Activated CD8-positive, alpha-beta memory T cell treated with anti-CD3 and anti-CD28 coated beads, Interleukin-2, amount 50 U/mL, for 4 hours (primary cell): ENCODE measurements at regions not wholly inside any gene's neighbourhood (a gene's known extent, or its start where the extent isn't known, plus 50 kb on each side); places are given as distances from the start of the nearest gene placed in this dataset.
"Not testable (repeated sequence)": the region's sequence is repeated elsewhere in the genome, so short reads cannot be mapped to it uniquely, and the experiment has no call there.

ENCODE experiments used
- DNase-seq: peaks from one replicate; pipeline ENCODE4 v3.0.0-alpha.2; 2020

- DNase-seq: no peak
Observed at GRCh38 chr6:155791891-155792290, 336.3 kb upstream of the NOX3 start.

DNA sequence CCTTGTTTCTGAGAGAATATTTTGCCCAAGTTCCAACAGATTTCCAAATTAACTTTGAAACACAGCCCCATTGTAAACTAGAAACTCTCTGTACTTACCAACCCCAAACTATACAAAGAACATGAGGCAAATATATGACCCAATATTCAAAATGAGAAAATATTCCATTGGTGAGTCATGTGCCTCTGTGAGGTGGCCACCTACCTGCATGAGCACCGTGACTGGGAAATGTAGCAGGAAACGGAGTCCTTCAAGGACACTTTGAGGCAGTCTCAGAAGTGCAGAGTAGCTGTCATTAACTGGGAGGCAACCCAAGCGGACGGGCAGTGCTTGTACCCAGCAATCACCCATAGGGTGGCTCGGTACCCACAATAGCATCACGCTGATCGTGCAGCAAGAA lies 335.5 kb upstream of the NOX3 start:
- DNase-seq: no peak

- no peak for DNase-seq
Observed at GRCh38 chr6:155787168-155787567, 331.5 kb upstream of the NOX3 start.

GRCh38 chr6:155786528-155786927 lies 330.9 kb upstream of the NOX3 start:
- no peak for DNase-seq

DNA sequence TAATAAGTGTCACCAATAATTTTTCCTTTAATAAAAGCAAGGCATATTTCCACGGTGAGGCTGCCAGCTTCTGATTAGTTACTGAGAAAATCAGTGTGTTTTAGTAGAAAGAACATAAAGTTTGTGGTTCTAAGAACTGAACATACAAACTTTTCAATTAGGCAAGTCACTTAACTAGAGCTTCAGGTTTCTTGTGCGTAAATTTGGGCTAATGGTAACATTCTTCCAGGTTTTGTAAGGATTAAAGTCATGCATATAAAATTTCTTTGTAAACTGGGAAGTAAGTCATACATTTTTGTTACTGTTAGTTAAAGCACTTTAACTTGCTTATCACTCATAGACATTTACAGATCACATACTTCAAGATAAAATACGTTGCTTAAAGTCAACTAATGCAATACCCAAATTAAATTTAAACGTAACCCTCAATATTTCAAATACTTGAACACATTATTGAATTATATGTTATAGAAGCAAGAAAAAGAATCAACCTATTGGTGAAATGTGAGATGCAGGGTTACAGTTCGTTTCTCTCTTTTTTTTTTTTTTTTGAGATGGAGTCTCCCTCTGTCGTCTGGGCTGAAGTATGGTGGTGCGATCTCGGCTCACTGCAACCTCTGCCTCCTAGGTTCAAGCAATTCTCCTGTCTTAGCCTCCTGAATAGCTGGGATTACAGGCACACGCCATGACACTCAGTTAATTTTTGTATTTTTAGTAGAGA lies 327.3 kb upstream of the NOX3 start:
- DNase-seq: no peak

- no peak for DNase-seq
Observed at GRCh38 chr6:155782320-155782731, 326.7 kb upstream of the NOX3 start.

DNA sequence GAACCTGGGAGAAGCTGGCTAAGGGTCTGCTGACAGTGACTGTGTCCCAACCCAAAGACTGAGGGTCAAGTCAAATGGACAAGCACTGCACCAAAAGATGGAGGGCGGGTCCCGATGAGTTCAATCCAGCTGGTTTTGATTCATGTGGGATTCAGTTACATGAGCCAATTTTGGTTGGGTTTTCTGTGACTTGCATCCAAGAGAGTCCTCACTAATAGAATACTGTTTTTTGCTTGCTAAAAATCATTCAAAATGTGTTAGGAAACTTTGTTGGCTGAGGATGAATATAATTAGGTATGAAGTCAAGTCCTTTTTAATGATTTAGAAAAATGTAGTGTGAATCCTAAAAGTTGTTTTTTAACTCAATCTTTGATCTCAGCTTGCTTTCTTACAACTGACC lies 323.8 kb upstream of the NOX3 start:
- DNase-seq: no peak

- DNase-seq: no peak
Observed at GRCh38 chr6:155778336-155778735, 322.7 kb upstream of the NOX3 start.

GRCh38 chr6:155771822-155772221 lies 316.2 kb upstream of the NOX3 start:
- DNase-seq: no peak

GRCh38 chr6:155770856-155771255 lies 315.2 kb upstream of the NOX3 start:
- no peak for DNase-seq

DNA sequence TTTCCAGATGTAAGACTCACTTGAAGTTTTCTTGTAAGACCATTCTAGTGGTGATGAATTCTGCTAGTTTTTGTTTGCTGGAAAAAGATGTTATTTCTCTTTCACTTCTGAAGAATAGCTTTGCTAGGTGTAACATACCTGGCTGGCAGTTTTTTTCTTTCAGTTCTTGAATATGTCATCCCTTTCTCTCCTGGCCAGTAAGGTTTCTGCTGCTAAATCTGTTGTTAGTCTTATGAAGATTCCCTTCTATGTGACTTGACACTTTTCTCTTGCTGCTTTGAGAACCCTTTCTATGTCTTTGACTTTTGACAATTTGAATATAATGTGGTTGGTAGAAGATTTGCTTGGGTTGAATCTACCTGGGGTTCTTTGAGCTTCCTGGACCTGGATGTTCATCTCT lies 314.7 kb upstream of the NOX3 start:
- DNase-seq: no peak

DNA sequence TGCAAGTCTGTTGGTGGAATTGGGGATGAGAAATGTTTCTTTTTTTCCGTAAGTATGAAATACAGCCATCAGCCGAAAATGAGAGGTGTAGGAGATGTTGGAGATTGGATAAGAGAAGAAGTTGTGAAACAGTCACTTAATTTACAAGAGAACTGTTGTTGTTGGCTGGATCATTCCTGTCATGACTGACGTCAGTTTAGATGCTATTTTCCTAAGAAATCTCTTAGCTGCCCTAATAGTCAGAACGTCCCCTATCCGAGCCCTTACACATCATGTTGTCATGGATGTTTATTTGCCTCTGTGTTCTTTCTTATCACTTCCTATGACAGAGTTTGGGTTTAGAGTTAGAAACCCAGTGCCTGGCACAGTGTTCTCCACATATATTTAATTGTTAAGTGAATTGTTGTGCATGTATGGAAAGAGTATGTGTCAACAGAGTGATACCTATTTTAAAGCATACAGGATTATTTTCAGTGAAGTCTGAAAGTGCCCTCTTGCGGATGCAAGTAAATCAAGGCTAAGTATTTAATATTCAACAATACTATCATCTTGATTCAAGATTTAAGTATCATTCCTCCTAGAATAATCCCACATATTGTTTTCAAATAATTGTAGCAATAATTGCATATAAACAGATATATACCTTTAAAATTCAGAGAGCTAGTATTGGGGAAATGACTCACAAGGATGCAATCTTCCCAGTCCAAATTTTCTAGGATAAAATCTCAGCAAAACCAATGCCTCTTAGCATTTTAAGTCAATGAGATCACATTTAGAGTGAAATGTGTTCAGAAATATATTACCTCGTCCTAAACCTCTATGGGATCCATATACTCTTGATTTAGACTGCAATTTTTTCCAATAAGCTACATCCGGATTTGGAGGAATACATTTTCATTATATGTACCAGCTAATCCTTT lies 309.9 kb upstream of the NOX3 start:
- no peak for DNase-seq

GRCh38 chr6:155762649-155763048 lies 307.0 kb upstream of the NOX3 start:
- DNase-seq: no peak

DNA sequence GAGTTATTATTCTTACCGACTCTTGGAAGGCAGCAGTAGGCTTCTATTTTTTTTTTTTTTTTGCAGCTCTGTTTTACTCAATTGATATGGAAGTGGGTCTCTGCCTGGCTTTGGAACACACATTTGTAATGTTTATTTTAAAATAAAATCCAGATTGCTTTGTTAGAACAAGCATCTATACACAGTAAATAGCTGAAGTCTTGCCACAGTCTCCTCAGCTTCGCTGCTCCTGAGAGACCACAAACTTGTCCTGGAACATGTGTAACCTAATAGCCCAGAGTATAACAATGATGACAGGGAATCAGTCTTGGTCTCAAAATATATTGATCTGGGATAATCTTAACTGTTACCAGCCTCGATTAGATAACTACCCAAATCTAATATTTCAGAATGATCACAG lies 299.8 kb upstream of the NOX3 start:
- no peak for DNase-seq

GRCh38 chr6:155748778-155749177 lies 293.1 kb upstream of the NOX3 start:
- DNase-seq: not testable (repeated sequence)

DNA sequence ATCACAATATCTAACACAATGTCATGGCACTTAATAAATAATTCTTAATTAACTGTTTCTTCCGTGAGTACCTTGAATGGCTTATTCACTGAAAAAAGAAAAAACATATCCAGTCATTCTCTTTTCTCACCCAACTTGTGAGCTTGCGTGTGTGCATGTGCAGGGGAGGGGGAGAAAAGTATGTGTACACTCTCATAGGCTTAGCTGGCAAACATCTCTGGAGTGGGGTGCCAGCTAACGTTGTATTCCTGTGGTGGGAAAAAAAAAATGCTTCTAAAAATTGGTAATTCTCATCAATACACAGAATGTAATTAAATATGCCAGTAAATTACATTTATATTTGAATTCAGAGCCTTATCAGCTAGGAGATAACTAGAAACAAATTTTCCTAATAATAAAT lies 291.9 kb upstream of the NOX3 start:
- DNase-seq: no peak

DNA sequence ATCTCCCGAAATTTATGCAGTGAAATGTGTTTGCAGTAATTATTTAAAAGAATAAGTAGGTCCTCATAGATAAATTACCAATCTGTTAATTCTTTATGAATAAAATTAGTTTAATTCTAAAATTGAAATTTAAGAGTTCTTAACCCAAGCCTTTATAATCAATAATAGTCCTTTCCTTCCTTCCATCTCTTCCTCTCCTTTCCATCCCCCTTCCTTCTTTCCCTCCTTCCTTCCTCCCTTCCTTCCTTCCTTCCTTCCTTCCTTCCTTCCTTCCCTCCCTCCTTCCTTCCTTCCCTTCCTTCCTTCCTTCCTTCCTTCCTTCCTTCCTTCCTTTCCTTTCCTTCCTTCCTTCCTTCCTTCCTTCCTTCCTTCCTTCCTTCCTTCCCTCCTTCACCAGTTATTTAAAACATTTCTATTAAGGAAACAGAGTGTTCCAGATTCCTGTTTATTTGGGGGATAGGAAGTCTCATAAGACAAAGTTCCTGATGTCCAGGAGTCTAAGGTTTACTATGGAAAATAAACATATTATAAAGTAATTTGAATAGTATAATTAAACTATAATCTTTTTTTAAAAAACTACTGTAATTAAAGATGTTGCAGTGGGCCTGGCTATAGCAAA lies 285.3 kb upstream of the NOX3 start:
- no peak for DNase-seq

DNA sequence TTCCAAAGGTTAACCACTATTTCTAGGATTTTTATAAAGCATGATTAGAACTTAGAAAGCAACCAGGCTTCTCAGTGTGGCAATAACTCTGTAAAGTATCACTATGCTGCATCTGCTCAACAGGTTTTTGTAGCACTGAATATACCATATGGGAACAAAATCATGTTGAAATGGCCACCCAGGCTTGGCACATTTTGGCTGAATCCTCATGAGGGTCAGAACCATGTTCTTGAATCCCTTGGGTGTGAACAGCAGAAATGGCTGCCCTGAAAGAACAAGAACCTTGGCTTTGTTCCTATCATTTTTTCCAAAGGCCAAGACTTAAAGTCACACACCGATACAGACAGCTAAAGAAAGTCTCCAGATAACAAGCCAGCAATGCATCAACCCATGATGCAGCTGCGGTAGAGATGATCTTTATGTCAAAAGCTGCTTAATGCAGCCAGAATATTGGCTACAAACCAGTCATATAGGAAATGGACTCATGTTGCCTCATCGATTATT lies 283.0 kb upstream of the NOX3 start:
- no peak for DNase-seq

- no peak for DNase-seq
Observed at GRCh38 chr6:155717374-155717773, 261.7 kb upstream of the NOX3 start.

DNA sequence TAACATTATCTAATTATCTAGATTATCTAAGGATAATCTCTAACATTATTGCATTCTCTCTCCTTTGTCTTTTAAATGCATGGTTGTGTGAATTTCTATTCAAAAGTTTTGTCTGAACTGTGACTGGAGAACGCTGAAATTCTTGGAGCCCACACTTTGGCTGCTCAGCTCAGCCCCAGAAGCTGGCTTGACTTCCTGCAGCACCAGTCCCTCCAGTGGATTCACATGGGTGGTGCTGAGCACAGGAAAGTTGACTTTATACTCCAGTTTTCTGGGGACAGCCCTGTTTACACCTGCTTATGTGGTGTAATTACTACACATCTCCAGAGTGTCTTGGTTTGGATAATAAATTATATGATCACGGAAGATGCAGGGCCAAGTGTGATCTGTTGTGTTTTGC lies 255.1 kb upstream of the NOX3 start:
- no peak for DNase-seq

- no peak for DNase-seq
Observed at GRCh38 chr6:155709262-155709661, 253.6 kb upstream of the NOX3 start.

GRCh38 chr6:155708100-155708499 lies 252.5 kb upstream of the NOX3 start:
- DNase-seq: no peak

- no peak for DNase-seq
Observed at GRCh38 chr6:155706806-155707205, 251.2 kb upstream of the NOX3 start.

DNA sequence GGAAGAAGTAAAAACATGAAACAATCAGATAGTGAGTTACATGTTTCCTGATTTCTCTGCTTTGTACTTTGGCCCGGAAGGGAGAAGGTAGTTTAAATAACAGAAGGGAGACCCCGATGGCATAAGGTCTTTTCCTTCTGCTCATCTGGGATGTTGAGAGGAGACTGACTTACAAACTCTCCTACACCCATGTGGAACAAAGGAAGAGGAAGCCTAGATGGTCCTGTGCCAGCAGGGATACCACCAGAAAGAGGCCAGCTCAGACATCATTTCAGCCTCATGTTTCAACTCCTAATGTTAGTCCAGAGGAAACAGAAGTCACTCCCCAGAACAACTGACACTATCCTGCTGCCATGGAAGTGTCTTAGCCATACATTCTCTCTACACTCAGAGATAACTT lies 250.7 kb upstream of the NOX3 start:
- DNase-seq: no peak
